Cerebellar cortex (tissue), 1 donor: ENCODE measurements at regions not wholly inside any gene's neighbourhood (a gene's known extent, or its start where the extent isn't known, plus 50 kb on each side); places are given as distances from the start of the nearest gene placed in this dataset.
"Not testable (repeated sequence)": the region's sequence is repeated elsewhere in the genome, so short reads cannot be mapped to it uniquely, and the experiment has no call there.

ENCODE experiments used
- DNase-seq: peaks from one replicate; pipeline ENCODE4 v3.0.0-alpha.2; 2015; ENCODE audit warnings: low spot score

DNA sequence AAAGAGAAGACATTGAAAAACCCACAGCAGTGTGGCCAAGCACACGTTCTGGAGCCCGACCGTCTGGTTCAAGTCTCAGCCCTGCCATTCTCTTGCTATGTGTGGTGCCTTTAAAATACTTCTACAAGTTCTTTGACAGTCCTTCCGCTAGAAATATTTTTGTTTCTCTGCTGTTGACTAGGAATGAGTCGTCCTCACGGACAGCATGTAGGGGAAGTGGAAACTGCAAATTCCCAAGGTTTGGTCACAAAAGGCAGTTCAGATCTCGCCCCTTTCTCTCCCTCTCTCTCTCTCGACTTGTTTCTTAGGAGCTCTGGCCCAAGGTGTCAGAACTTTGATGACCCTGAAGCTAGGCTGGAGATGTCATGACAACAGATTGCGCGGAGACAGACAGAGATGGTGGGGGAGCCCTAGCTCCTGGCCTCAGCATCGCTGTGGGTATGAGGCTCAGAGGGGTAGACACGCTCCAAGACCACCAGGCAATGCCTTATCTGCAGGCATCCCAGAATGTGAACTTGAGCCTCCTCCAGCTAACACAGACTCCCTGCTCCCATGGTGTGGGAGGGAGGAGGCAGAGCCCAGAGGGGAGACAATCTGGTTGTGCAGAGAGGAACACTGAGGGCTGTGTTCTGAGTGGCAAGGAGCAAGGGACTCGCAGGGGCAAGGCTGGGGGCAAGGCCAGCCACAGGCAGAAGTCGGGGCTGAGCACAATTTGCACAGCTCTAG lies 368.9 kb upstream of the SULF2 start:
- no peak for DNase-seq

DNA sequence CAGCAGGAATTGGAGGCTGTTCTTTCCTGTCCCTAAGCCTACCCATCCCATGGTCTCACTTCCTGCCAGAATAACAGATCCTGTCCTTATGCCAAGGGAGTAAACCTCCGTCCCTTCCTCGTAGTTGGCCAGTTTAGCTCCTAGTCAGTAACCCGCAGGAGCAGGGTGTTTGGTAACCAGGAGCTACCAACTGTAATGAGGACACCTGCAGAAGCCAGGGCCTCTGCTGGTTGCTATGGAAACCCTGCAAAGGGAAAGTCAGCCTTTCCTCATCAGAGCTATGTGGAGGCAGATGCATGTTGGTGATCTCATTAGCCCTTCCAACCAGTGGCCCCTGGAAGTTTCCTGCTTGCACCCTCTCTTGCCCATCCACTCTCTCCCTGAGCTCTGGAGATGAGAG lies 368.2 kb upstream of the SULF2 start:
- peak; percentile 35 for DNase-seq

DNA sequence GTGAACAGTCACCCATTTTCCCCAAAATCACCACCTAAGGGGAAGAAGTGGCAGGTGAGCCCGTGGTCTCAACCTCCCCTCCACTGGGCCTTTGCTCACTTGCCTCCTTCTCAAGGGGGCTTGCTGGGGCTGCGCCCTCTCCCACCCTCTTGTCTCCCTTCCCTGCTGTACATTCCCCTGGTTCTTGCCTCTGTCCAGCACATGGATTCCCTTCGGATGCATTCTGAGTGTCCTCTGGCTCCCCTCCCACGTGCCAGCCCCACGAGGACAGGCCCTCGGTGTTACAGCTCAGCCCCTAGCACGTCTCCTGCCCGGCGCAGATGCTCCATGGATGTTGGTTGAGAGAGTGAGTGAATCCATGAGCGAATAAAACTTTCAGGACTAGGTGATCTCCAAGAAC lies 367.8 kb upstream of the SULF2 start:
- DNase-seq, result no peak

DNA sequence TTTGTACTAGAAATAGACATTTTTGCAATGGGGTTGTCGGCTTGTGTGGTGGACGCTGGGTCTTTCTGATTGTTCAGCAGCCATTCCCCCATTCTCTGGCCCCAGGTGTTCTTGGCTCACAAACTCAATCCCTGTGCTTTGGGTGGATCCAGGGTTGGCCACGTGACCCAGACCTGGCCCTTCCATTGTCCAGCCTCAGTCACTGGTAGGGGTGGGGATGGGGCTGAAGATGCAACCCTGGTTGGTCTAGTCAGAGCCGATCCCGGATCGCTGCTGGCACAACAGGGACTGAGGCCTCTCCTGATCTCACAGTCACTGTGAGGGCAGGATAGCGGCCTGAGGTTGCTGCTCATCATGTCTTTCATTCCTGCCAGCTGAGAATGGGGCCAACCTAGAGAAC lies 365.3 kb upstream of the SULF2 start:
- no peak for DNase-seq

DNA sequence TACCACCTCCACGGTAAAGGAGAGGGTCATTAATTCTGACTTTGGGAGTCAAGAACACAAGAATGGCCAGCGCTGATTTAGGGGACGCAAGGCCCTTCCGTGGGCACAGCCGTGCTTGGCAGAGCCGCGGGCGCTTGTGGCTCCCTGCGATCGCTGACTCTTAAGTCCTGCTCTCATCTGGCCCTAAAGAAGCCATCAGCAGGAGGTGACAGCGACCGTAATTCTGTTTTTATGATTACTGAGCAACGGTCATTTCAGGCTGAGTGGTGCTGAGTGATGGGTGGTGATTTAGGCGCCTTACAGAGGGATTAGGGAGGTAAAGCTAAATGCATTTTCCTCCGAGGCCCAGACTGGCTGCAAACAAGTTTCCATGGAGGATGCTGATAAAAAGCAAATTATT lies 364.6 kb upstream of the SULF2 start:
- peak; percentile 15 for DNase-seq

DNA sequence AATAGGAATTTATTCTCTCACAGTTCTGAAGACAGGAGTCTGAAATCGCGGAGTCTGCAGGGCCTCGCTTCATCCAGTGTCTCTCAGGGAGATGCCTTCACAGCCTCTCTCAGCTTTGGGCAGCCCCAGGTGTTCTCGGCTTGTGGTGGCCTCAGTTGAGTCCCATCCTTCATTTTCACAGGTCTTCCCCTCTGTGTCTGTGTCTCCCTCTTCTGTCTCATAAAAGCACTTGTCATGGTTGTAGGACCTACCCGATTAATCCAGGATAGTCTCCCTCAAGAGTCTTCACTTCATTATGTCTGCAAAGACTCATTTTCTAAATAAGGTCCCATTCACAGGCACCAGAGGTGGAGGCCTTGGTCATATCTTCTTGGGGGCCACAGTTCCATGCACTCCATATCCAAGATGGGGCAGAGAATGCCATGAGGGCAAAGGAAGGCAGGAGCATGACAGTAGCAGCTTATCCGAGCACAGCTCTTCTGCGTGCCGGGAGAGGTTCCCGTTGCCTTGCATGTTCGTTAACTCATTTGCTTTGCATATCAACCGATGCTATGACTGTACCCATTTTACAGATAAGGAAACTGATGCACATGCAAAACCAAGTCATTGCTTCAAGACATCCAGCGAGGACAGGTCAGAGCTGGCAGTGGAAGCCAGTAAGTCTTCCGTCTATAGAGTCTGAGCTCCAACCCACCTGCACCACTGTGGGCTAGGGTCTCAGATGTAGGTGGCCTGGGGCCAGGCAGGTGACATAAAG lies 363.8 kb upstream of the SULF2 start:
- no peak for DNase-seq

DNA sequence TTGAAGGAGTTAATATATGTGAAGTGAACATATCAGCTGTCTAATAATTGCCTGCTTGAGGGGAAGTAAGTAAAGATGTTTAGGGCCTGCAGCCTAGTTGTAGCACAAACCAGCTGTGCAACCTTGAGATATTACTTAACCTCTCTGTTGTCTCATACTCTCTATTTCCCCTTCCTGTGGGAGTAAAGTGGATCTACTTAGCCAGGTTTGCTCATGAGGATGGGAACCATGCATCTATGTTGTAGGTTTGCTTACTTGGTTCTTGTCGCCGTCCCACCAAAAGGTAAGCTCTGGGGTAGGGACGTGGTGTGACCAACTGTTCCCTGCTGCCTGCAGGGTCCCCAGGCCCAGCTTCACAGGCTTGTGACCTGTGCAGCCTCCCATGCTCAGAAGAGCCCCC lies 362.7 kb upstream of the SULF2 start:
- DNase-seq, result no peak

DNA sequence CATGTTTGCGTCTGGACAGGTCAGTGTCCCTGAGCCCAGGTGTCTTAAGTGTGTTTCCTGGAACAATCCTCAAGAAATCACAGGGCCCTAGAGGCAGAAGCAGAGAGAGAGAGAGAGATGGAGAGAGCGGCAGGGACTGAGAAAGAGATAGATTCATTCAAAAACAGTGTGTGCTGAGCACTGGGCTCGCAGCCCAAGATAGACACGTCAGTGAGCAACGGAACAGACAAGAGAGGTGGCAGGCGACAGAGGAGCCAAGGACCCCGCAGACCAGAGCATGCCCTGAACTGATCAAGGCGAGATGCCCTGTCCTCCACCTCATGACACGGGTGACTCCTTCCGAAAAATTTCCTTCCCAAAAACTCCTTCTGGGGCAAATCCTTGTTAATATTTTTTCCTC lies 362.0 kb upstream of the SULF2 start:
- no peak for DNase-seq

DNA sequence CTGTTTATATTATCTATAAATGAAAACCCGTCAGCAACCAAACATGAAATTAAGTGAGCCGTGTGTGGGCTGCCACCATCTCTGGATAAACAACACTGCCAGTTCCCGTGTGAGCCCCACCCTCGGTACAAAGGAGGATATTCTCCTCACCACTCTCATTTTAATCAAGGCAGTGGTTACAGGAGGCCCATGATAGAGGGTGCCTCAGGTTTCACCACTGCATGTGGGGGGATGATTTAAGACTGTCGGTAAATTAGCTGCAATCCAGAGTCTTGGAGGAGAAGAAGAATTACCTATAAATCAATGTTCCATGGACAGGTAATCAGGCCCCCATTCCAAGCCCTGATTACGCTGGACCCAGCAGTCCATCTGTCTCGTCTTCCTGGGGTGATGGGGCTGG lies 361.6 kb upstream of the SULF2 start:
- DNase-seq, result no peak

DNA sequence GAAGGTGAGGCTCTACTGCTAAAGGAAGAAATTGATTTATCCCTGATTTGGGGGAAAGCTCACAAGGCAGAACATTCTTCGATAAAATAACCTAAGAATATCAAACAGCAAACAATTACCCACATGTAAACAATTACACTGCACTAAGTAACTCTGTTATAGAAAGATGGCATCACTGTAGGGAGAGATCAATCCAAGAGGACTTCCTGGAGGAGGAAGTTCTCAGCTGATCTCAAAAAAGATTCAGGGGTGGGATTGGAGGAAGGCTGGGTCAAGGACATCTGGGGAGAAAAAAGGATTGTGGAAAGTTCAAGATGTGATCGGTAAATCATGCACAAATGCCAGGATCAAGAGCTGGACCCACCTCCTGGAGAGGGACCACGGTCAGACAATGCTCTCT lies 361.0 kb upstream of the SULF2 start:
- DNase-seq, result no peak

DNA sequence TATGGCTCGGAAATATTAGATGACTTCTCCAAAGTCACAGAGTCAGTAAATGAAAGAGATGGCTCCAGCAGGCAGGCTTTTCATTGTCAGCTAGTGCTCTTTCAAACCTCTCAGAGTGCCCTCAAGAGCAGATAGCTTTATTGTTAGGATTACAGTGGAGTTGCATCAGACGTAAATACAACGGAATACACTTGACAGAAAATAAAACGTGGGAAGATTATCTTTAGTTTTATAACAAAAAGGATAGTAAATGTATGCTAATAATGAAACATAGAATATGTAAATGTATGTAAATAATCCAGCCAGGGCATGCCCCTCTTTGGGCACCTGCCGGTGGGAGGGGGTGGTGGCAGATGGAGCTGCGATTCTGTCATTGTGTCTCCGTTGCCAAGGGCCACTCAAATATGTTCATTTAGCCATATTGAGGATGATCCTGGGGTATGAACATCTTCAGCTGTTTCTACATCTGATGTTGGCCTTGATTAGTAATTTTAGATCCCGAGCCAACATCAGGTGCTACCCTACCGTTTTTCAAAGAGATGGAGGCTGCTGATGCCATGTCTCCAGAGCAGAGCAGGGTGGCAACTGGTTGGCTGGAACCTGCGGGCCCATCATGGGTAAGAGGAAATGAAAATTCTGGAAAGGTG lies 358.3 kb upstream of the SULF2 start:
- no peak for DNase-seq

DNA sequence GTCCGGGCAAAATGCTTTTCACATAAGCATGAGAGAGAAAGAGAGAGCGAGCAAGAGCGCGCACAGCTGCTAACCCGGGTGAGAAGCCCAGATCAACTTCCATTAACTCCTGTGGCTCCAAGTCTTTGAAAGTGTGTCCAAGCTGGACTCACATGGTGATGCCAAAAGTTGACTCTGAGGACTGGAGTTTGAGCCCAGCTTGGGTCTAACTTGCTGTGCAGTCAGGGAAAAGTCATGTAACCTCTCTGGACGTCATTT lies 357.2 kb upstream of the SULF2 start:
- DNase-seq, result no peak

DNA sequence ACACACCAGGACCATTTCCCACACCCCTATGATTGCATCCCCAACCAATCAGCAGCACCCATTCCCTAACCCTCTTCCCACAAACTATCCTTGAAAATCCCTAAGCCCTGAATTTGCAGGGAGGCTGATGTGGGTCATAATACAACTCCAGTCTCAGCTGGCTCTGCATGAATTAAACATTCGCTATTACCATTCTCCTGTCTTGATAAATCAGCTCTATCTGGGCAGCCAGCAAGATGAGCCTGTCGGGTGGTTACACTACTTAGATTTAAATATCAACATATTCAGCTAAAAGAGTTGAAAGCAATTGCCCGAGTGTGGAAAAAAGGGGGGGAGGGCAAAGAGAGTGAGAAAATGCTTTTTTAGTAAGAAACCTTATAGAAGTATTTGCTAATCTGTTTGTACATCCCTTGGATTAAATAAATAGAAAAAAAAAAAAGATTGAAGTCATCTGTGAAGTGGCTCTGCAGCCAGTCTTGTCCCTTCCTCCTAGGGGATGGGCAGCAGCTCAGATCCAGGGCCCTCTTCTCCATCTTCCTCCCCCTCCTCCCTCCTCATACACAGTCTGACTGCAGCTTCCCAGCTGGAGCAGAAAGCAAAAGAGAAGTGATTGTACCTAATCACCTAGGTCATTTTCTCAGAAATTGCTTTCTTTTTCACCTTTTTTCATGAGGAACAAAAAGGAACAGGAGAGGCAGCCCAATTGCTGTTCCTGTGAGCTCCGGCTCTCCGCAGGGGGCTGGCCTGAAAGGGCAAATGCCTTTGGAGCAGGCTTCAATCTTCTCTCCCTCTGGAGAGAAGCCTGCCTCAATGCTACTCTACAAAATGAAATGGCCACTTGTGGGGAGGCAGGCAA lies 356.6 kb upstream of the SULF2 start:
- DNase-seq, result no peak

DNA sequence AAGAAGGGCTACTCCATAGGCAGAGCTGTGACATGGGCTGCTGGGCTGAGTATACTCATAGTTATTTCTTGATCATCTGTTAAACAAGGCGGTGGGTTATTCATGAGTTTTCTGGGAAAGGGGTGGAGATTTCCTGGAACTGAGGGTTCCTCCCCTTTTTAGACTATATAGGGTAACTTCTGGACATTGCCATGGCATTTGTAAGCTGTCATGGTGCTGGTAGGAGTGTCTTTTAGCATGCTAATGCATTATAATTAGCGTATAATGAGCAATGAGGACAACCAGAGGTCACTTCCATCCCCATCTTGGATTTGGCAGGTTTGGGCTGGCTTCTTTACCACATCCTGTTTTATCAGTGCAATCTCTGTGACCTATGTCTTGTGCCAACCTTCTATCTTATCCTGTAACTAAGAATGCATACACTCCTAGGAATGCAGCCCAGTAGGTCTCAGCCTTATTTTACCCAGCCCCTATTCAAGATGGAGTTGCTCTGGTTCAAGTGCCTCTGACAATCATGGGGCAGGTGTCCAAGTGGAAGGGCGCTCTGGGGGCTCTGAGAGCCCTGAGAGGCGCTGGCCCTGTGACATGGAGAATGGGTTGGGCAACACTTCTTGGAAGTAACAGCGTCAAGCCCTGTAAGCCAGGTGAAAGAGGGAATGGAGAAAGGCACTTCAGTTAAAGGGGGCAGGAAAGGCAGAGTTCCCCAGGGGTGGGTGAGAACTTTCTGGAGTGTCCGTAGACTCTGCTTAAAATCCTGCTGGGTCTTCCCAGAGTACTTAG lies 354.2 kb upstream of the SULF2 start:
- DNase-seq, result no peak

DNA sequence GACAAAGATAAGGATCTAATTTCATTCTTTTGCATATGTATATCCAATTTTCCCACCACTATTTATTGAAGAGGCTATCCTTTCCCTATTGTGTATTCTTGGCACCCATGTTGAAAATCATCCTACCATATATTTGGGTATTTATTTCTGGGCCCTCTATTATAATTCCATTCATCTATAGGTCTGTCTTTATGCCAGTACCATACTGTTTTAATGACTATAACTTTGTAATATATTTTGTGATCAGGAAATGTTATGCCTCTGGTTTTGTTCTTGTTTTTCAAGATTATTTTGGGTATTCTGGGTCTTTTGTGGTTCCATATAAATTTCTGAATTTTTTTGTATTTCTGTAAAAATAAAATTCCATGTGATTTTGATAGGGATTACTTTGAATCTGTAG lies 347.6 kb upstream of the SULF2 start:
- DNase-seq, result no peak

DNA sequence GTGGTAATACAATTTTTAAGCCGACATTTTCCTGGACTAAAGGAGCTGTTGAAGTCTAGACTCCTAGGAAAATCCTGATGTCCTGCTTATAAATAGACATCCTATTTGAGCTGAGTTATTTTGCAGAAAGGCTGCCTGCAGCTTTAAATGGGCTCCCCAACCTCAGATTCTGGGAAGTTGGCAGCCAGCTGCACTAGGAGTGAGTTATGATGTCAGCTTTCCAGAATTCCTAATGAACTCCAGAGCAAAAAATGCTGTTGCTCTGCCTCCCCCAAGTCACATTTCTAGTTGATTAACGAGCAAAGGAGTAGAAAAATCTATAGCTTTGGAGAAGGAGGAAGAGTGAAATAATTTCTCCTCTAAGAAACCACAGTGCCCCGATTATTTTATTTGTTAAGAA lies 346.3 kb upstream of the SULF2 start:
- no peak for DNase-seq

DNA sequence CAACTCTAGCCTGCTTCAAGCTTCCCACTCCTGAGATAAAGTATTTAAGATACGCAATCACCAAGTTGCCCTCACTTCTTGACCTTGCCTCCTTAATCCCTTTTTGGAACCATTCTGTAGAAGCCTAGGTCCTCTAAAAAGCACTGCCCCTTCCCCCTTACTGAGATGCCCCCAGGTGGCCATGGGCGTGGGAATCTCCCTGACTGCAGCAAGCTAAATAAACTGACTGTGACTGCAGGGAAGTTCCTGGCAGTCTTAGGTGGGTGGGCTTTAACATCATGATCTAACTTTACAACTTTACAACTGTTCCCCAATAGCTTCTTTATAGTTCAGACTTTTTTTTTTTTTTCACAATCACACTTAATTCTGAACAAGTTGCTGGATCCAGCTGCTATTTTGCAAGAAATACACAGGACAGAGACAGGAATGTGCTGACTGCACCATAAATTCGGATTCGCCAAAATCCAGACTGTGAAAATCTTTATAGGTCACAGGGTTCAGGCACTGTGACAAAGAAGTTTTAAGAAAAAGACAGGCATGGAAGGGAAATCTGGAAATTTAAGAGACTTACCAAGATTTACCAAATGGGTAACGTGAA lies 344.2 kb upstream of the SULF2 start:
- DNase-seq, result no peak

DNA sequence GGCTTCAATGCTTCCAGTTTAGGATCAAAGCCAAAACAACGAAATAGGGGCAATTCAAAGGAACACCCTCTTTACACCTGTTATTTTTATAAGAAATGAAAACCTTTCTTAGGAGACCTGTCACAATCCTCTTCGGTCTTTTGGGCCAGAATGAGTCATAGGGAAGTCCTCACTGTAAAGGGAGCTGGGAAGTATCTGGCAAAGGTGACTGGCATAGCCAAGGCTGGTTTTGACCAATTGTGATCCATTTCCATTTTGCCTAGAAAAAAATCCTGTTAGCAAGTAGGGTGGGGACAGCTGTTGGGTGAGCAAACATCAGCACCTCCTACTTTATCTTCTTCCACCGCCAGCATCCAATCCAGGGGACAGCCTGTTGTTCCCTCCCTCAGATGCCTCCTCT lies 343.2 kb upstream of the SULF2 start:
- DNase-seq, result no peak

DNA sequence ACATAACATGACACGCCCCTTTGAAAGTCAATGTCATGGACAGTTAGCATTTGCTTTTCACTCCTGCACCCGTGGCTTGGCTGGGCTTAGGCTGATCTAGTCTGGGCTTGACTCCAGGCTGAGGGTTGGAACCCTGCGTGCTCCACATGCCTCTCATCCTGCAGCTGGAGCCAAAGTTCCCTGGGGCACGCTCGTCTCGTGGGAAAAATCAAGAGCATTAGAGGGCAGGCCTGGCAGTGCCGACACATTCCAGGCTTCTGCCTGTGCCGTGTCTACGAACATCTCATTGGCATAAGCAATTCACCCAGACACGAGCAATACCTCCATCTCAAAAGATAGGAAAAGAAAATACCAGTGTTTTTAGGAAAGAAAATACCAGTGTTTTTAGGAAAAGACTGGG lies 342.7 kb upstream of the SULF2 start:
- not testable (repeated sequence) for DNase-seq

DNA sequence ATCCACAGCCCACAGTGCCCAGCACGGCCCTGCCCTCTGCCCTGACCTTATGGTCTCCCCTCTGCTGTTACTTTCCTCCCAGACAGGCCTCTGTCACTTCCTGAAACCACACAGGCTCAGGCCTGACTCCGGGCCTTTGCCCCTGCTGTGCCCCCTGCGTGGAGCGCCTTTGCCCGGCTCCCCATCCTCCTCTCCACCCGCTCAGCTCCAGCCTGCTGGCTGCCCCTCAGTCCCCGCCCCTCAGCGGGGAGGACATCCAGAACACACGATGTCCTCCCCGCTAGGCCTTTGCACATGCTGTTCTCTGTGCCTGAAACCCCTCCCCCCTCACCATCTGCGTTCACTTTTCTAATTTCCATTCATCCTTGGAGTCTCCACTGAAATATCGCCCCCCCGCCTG lies 341.9 kb upstream of the SULF2 start:
- DNase-seq, result not testable (repeated sequence)

DNA sequence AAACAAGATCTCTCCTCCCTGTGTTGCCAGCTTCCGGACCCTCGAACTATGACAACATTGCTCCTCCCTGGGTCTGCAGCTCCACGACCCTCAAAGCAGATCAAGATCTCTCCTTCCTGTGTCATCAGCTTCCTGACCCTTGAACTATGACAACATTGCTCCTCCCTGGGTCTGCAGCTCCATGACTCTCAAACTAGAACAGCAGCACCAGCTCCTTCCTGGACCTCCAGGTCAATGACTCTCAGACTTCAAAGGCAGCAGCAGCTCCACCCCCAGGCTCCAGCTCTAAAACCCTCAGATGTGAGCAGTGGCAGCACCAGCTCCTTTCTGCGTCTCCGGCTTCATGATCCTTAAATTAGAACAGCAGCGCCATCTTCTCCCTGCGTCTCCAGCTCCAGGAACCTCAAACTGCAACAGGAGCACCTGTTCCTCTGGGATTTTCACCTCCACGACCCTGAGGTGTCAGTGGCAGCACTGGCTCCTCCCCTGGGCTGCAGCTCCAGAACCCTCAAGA lies 341.0 kb upstream of the SULF2 start:
- no peak for DNase-seq
